ENCODE measurements at regions not wholly inside any gene's neighbourhood (a gene's known extent, or its start where the extent isn't known, plus 50 kb on each side); places are given as distances from the start of the nearest gene placed in this dataset.

- TF ChIP-seq GABPA (IDR thresholded peaks at IDR 0.05; ENCODE audit: low read depth) = no peak
- TF ChIP-seq CHD2 (IDR thresholded peaks at IDR 0.05; ENCODE audit: low read length, partially characterized antibody) = no peak
- TF ChIP-seq MAX (IDR thresholded peaks at IDR 0.05; ENCODE audit: low read depth) = no peak
- no peak for TF ChIP-seq YY1 (IDR thresholded peaks at IDR 0.05; ENCODE audit: low read depth)
- TF ChIP-seq CTCF (IDR thresholded peaks at IDR 0.05) = no peak
- TF ChIP-seq EP300 (IDR thresholded peaks at IDR 0.05; ENCODE audit: borderline replicate concordance in 1 of 2, low read depth in 1 of 2, low read length in 1 of 2) = no peak
- TF ChIP-seq ZBTB33 (IDR thresholded peaks at IDR 0.05; ENCODE audit: borderline replicate concordance, low read depth) = no peak
Observed at GRCh38 chr2:17445744-17446143, 72.5 kb downstream of the RAD51AP2 start.
